Transverse colon (tissue), 4 donors: ENCODE measurements at regions not wholly inside any gene's neighbourhood (a gene's known extent, or its start where the extent isn't known, plus 50 kb on each side); places are given as distances from the start of the nearest gene placed in this dataset.

ENCODE experiments used
- DNase-seq: peaks from one replicate; pipeline ENCODE4 v3.0.0-alpha.2; 2019
- H3K27ac ChIP-seq, 4 donors: fragments of 200-600 bp; sonication (generic); 2 replicates each; pipeline ENCODE4 v1.5.1; 2016 to 2018; ENCODE audit warnings: inconsistent platforms in 4 of 4
- H3K27me3 ChIP-seq: fragments of 200-600 bp; sonication (generic); 2 replicates; pipeline ENCODE4 v1.5.1; 2017; ENCODE audit warnings: inconsistent platforms
- H3K36me3 ChIP-seq, 4 donors: fragments of 200-600 bp; sonication (generic); 2 replicates each; pipeline ENCODE4 v1.5.1; 2017 to 2019; ENCODE audit warnings: inconsistent platforms in 4 of 4
- H3K4me1 ChIP-seq, 4 donors: fragments of 200-600 bp; sonication (generic); 2 replicates each; pipeline ENCODE4 v1.5.1; 2017 to 2020; ENCODE audit warnings: inconsistent platforms in 4 of 4
- H3K4me3 ChIP-seq, 4 donors: fragments of 200-600 bp; sonication (generic); 1 replicate in 1 of 4; 2 replicates in 3 of 4; pipeline versions ENCODE4 v1.5.1 to v1.6.1; 2017 to 2019; ENCODE audit warnings: inconsistent platforms in 4 of 4
- H3K9me3 ChIP-seq, 2 donors: fragments of 200-600 bp; sonication (generic); 2 replicates each; pipeline ENCODE4 v1.5.1; 2017 to 2019; ENCODE audit warnings: inconsistent platforms in 2 of 2
- CTCF ChIP-seq, 5 experiments: fragments of 200-600 bp in 3 of 5; fragments of 450-650 bp in 2 of 5; sonication (generic) in 3 of 5; IDR thresholded peaks; 1 replicate in 2 of 5; 2 replicates in 3 of 5; pipeline ENCODE4 v1.5.1; 2016 to 2017; ENCODE audit warnings: antibody characterized with exemption in 5 of 5, inconsistent platforms in 3 of 5, mild to moderate bottlenecking in 2 of 5, moderate library complexity in 1 of 5
- EP300 ChIP-seq: sonication (generic); formaldehyde crosslinking; IDR thresholded peaks from one replicate; pipeline ENCODE4 v1.6.1; 2017; ENCODE audit warnings: antibody characterized with exemption, low read depth
- POLR2A ChIP-seq: fragments of 450-650 bp; IDR thresholded peaks from one replicate; pipeline ENCODE4 v1.6.1; 2016; ENCODE audit warnings: antibody characterized with exemption, mild to moderate bottlenecking, moderate library complexity
- POLR2AphosphoS5 ChIP-seq, 3 donors: sonication (generic); formaldehyde crosslinking; IDR thresholded peaks; one replicate each; pipeline ENCODE4 v1.6.1; 2016; ENCODE audit warnings: antibody characterized with exemption in 3 of 3
- WGBS, 2 donors: methylation state at CpG; one replicate each; pipeline ENCODE4 v1.1.5; 2018; ENCODE audit warnings: low coverage in 1 of 2; 5-methylcytosine and 5-hydroxymethylcytosine counted together
- in situ Hi-C, 4 donors: fragments of 200-750 bp; cut with MboI; loops; one replicate each; pipeline versions ENCODE4 v1.15.0 to v1.15.1; 2017; ENCODE audit warnings: low sequenced_read_pairs in 3 of 4, low pct_ligation_motif_present in 1 of 4, low pct_unique_long_range_greater_than_20kb in 1 of 4
- intact Hi-C: fragments of 100-400 bp; cut with DNase I; formaldehyde crosslinking; loops from one replicate; pipeline ENCODE4 v1.15.1; 2023; ENCODE audit warnings: low total_unique reads

DNA sequence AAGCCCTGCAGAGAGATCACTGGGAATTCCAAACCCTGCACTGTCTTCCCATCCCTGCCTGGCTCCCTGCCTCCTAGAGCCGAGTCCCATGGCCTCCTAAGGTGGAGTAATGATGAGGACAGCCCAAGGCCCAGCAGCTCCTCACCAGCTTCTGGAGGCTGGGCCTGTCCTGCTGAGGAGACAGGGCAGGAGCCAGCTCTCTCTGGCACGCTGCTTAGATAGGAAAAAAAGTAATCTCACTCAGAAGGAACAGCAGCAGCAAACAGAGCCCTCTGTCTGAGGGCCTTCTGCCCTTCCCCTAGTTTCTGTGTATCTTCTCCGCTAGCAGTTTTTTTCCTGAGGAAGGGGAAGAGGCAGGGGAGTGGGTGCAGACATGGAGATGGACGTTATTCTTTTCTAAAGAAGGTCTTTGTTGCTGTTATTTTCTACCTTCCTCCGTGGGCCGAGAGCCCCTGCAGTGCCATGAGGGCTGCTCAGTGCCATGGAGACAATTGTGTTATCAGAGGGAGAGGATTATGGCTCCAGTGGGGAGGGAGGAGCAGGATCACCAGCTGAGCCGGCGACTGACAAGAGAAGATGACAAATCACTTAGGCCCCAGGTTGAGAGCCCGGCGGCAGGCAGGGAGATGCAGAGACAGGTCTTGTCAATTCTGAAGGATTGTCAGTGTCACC is 315.3 kb downstream of the BUD13 start:
- peaks cover 15 to 42% (median 23%) of the 10 kb centered on the region in 4 donors for H3K4me1 ChIP-seq
- peak overlapping the region in 1 of 4 donors; percentile 46 for H3K27ac ChIP-seq
- H3K27me3 ChIP-seq: no peaks in the 10 kb centered on the region
- no peak for TF ChIP-seq EP300
- no peak for TF ChIP-seq POLR2AphosphoS5 (IDR thresholded peaks at IDR 0.05)
- no peak for TF ChIP-seq POLR2A
- no peak for TF ChIP-seq CTCF (IDR thresholded peaks at IDR 0.05)
- no peak overlapping the region for H3K4me3 ChIP-seq
- H3K36me3 ChIP-seq: no peaks in the 10 kb centered on the region
- WGBS, 2 donors: 75 to 81% methylated on average over 9 to 10 of the region's 10 CpGs
- no peak for DNase-seq
- intact Hi-C loops: loop anchor here (5.0 kb wide), 1 partner anchor 525 kb away; no protein-coding TSS in a partner anchor
- no peaks in the 10 kb centered on the region for H3K9me3 ChIP-seq
- in situ Hi-C loops: no loop called here

- no peaks in the 10 kb centered on the region for H3K27me3 ChIP-seq
- no peak for DNase-seq
- H3K36me3 ChIP-seq: no peaks in the 10 kb centered on the region
- TF ChIP-seq EP300 (no peak), POLR2AphosphoS5 (IDR thresholded peaks at IDR 0.05) (no peak), POLR2A (no peak), CTCF (IDR thresholded peaks at IDR 0.05) (no peak)
- peaks cover 4 to 30% (median 15%) of the 10 kb centered on the region in 4 donors for H3K4me1 ChIP-seq
- H3K4me3 ChIP-seq: no peak overlapping the region
- intact Hi-C loops (loop anchor here (2.0 to 5.0 kb wide), 3 partner anchors 50 to 527 kb away; no protein-coding TSS in a partner anchor), in situ Hi-C loops (no loop called here)
- WGBS, 2 donors: 92 to 100% methylated on average over 1 of the region's 1 CpG
- H3K27ac ChIP-seq: no peak overlapping the region
- peaks cover 0 to 7% of the 10 kb centered on the region in 2 donors for H3K9me3 ChIP-seq
Measured at GRCh38 chr11:116454951-116455350, 317.8 kb downstream of the BUD13 start.

- Histone ChIP-seq H3K4me1 (peaks cover 2 to 21% (median 7%) of the 10 kb centered on the region in 4 donors), H3K27me3 (no peaks in the 10 kb centered on the region), H3K36me3 (no peaks in the 10 kb centered on the region), H3K27ac (no peak overlapping the region), H3K9me3 (peaks cover 0 to 7% of the 10 kb centered on the region in 2 donors), H3K4me3 (no peak overlapping the region)
- TF ChIP-seq CTCF (IDR thresholded peaks at IDR 0.05): peak; percentile 50 to 68 (median 63)
- TF ChIP-seq POLR2A: no peak
- no peak for TF ChIP-seq POLR2AphosphoS5 (IDR thresholded peaks at IDR 0.05)
- no peak for TF ChIP-seq EP300
- in situ Hi-C loops: no loop called here
- intact Hi-C loops: loop anchor here (2.0 to 5.0 kb wide), 2 partner anchors 51 to 238 kb away; no protein-coding TSS in a partner anchor
- WGBS, 2 donors: 47 to 79% methylated on average over 2 to 9 of the region's 9 CpGs
- peak; percentile 60 for DNase-seq
Measured at GRCh38 chr11:116454020-116454645, 318.7 kb downstream of the BUD13 start.

GRCh38 chr11:116452461-116452860 is 320.3 kb downstream of the BUD13 start:
- H3K27me3 ChIP-seq: no peaks in the 10 kb centered on the region
- WGBS, 2 donors: 77% methylated on average over 3 of the region's 3 CpGs; no CpG with 5 or more reads in 1 of the 2 donors
- H3K9me3 ChIP-seq: peaks cover 0 to 7% of the 10 kb centered on the region in 2 donors
- no peak overlapping the region for H3K4me3 ChIP-seq
- intact Hi-C loops: loop anchor here (5.0 kb wide), 1 partner anchor 240 kb away; no protein-coding TSS in a partner anchor
- in situ Hi-C loops: no loop called here
- peaks cover 0 to 7% (median 0%) of the 10 kb centered on the region in 4 donors for H3K4me1 ChIP-seq
- no peaks in the 10 kb centered on the region for H3K36me3 ChIP-seq
- H3K27ac ChIP-seq: no peak overlapping the region
- TF ChIP-seq EP300 (no peak), CTCF (IDR thresholded peaks at IDR 0.05) (no peak), POLR2A (no peak), POLR2AphosphoS5 (IDR thresholded peaks at IDR 0.05) (no peak)
- no peak for DNase-seq
